GM23338 (cell line): ENCODE measurements at regions not wholly inside any gene's neighbourhood (a gene's known extent, or its start where the extent isn't known, plus 50 kb on each side); places are given as distances from the start of the nearest gene placed in this dataset.

ENCODE experiments used
- ATAC-seq: fragments of 200-7000 bp; cut with Tn5 transposase; 3 replicates; pipeline ENCODE4 v1.9.1; 2020
- DNase-seq: peaks from one replicate; pipeline ENCODE4 v3.0.0-alpha.2; 2015; ENCODE audit warnings: low spot score
- H2AFZ ChIP-seq: fragments of 200-600 bp; sonication (generic); 2 replicates; pipeline ENCODE4 v1.8.0; 2016; ENCODE audit warnings: antibody characterized with exemption, mild to moderate bottlenecking, moderate library complexity
- H3F3A ChIP-seq: fragments of 200-600 bp; sonication (generic); replicated peaks from 2 replicates; pipeline ENCODE4 v1.8.0; 2017; ENCODE audit warnings: antibody characterized with exemption, mixed run types, low read depth
- H3K27ac ChIP-seq: fragments of 200-600 bp; sonication (generic); 2 replicates; pipeline ENCODE4 v1.6.1; 2016; ENCODE audit warnings: low read depth
- H3K27me3 ChIP-seq: fragments of 200-600 bp; sonication (generic); 2 replicates; pipeline ENCODE4 v1.8.0; 2016; ENCODE audit warnings: mild to moderate bottlenecking, mixed run types, moderate library complexity; ENCODE audit not compliant: insufficient read depth
- H3K36me3 ChIP-seq: fragments of 200-600 bp; sonication (generic); 2 replicates; pipeline ENCODE4 v1.8.0; 2016; ENCODE audit warnings: mild to moderate bottlenecking; ENCODE audit not compliant: insufficient read depth
- H3K4me1 ChIP-seq: fragments of 200-600 bp; sonication (generic); 2 replicates; pipeline ENCODE4 v1.8.0; 2016; ENCODE audit warnings: mild to moderate bottlenecking, moderate library complexity; ENCODE audit not compliant: insufficient read depth
- H3K4me2 ChIP-seq: fragments of 200-600 bp; sonication (generic); 2 replicates; pipeline ENCODE4 v1.7.1; 2017; ENCODE audit warnings: mixed run types
- H3K4me3 ChIP-seq: fragments of 200-600 bp; sonication (generic); 2 replicates; pipeline ENCODE4 v1.6.1; 2016; ENCODE audit warnings: mixed run types
- H3K79me2 ChIP-seq: fragments of 200-600 bp; sonication (generic); replicated peaks from 2 replicates; pipeline ENCODE4 v1.8.0; 2017; ENCODE audit warnings: mild to moderate bottlenecking; ENCODE audit not compliant: insufficient read depth
- H3K9me2 ChIP-seq: fragments of 200-600 bp; sonication (generic); 2 replicates; pipeline ENCODE4 v1.8.0; 2017; ENCODE audit not compliant: insufficient read depth
- H4K20me1 ChIP-seq: fragments of 200-600 bp; sonication (generic); replicated peaks from 2 replicates; pipeline ENCODE4 v1.8.0; 2017; ENCODE audit warnings: mild to moderate bottlenecking; ENCODE audit not compliant: insufficient read depth
- H3K27ac Mint-ChIP-seq: 2 replicates; pipeline ENCODE4 v1.8.0; 2020; ENCODE audit warnings: inconsistent platforms, mild to moderate bottlenecking, moderate library complexity, mixed read lengths
- H3K27me3 Mint-ChIP-seq: 3 replicates; pipeline ENCODE4 v1.8.0; 2022; ENCODE audit warnings: low read depth, mild to moderate bottlenecking, moderate library complexity, mixed read lengths, inconsistent platforms; ENCODE audit not compliant: insufficient read depth, poor library complexity
- H3K36me3 Mint-ChIP-seq: 3 replicates; pipeline ENCODE4 v1.8.0; 2021; ENCODE audit warnings: low read depth, mild to moderate bottlenecking, inconsistent platforms, moderate library complexity, mixed read lengths
- H3K4me1 Mint-ChIP-seq: 3 replicates; pipeline ENCODE4 v1.8.0; 2020; ENCODE audit warnings: mild to moderate bottlenecking, inconsistent platforms, mixed read lengths
- H3K4me3 Mint-ChIP-seq: 3 replicates; pipeline ENCODE4 v1.8.0; 2021; ENCODE audit warnings: moderate library complexity, mild to moderate bottlenecking, inconsistent platforms, mixed read lengths
- H3K9me3 Mint-ChIP-seq: 3 replicates; pipeline ENCODE4 v1.8.0; 2020; ENCODE audit warnings: moderate library complexity, mild to moderate bottlenecking, inconsistent platforms, mixed read lengths
- CREB1 ChIP-seq: fragments of 250-450 bp; sonication (Bioruptor Pico); IDR thresholded peaks from 2 replicates; pipeline ENCODE4 v1.5.0; 2020; ENCODE audit warnings: low read depth, mild to moderate bottlenecking, moderate library complexity
- CTCF ChIP-seq, 2 experiments: fragments of 200-600 bp in 1 of 2; sonication (generic) in 1 of 2; conservative IDR thresholded peaks; 2 replicates each; pipeline versions ENCODE4 v1.5.1 to v1.6.1; 2016 to 2017; ENCODE audit warnings: antibody characterized with exemption in 2 of 2, low read depth in 2 of 2, mild to moderate bottlenecking in 2 of 2, moderate library complexity in 1 of 2
- ETS1 ChIP-seq: IDR thresholded peaks from 2 replicates; pipeline ENCODE4 v1.6.1; 2016; ENCODE audit warnings: antibody characterized with exemption
- EZH2 ChIP-seq: fragments of 200-600 bp; sonication (generic); IDR thresholded peaks from one replicate; pipeline ENCODE4 v1.8.0; 2017; ENCODE audit warnings: antibody characterized with exemption, mild to moderate bottlenecking, low read depth; ENCODE audit not compliant: unreplicated experiment
- JUNB ChIP-seq: IDR thresholded peaks from one replicate; pipeline ENCODE4 v1.6.1; 2016; ENCODE audit warnings: antibody characterized with exemption; ENCODE audit not compliant: unreplicated experiment
- POLR2AphosphoS5 ChIP-seq: IDR thresholded peaks from 2 replicates; pipeline ENCODE4 v1.6.1; 2016; ENCODE audit warnings: antibody characterized with exemption, low read depth
- REST ChIP-seq: IDR thresholded peaks from one replicate; pipeline ENCODE4 v1.6.1; 2018; ENCODE audit warnings: antibody characterized with exemption; ENCODE audit not compliant: unreplicated experiment
- ZNF114 ChIP-seq: fragments of 250-450 bp; sonication (Bioruptor Pico); IDR thresholded peaks from 2 replicates; pipeline ENCODE4 v1.5.0; 2020; ENCODE audit warnings: mild to moderate bottlenecking, moderate library complexity
- ZNF331 ChIP-seq: fragments of 250-450 bp; sonication (Bioruptor Pico); IDR thresholded peaks from 2 replicates; pipeline ENCODE4 v1.5.0; 2020; ENCODE audit warnings: low read depth, mild to moderate bottlenecking, moderate library complexity

- no peak for TF ChIP-seq JUNB
Measured at GRCh38 chr7:15011289-15011688, 108.7 kb upstream of the DGKB start (continued).

GRCh38 chr7:15007507-15007906 lies 105.0 kb upstream of the DGKB start:
- Histone ChIP-seq H2AFZ (no peak overlapping the region), H3K4me2 (no peak overlapping the region), H3F3A (no peaks in the 10 kb centered on the region), H3K4me3 (no peak overlapping the region), H3K27me3 (no peaks in the 10 kb centered on the region), H3K36me3 (no peaks in the 10 kb centered on the region), H3K4me1 (peaks cover 5% of the 10 kb centered on the region; the same call in 1 of the 2 replicates), H3K9me2 (0 out of 2 replicates have a peak, but pooled peaks cover 3% of the 10 kb centered on the region), H3K27ac (no peak overlapping the region), H3K79me2 (no peaks in the 10 kb centered on the region), H4K20me1 (no peaks in the 10 kb centered on the region)
- Mint-ChIP-seq H3K4me1 (peaks cover 12% of the 10 kb centered on the region), H3K36me3 (peaks cover 2% of the 10 kb centered on the region; the same call in 2 of the 3 replicates), H3K9me3 (no peaks in the 10 kb centered on the region), H3K27me3 (no peaks in the 10 kb centered on the region), H3K4me3 (no peak overlapping the region), H3K27ac (no peak overlapping the region)
- DNase-seq (peak; percentile 83), ATAC-seq (peak; percentile 95)
- peak; percentile 68 to 77 for TF ChIP-seq CTCF (conservative IDR thresholded peaks at IDR 0.05; ENCODE audit: low read depth in 2 of 2)
- no peak for TF ChIP-seq POLR2AphosphoS5

- no peaks in the 10 kb centered on the region for H4K20me1 ChIP-seq
- H2AFZ ChIP-seq, result no peak overlapping the region
- Mint-ChIP-seq H3K27me3 (no peaks in the 10 kb centered on the region), H3K4me3 (no peak overlapping the region), H3K27ac (no peak overlapping the region), H3K36me3 (no peaks in the 10 kb centered on the region), H3K4me1 (no peaks in the 10 kb centered on the region), H3K9me3 (no peaks in the 10 kb centered on the region)
- no peaks in the 10 kb centered on the region for H3F3A ChIP-seq
- H3K36me3 ChIP-seq, result no peaks in the 10 kb centered on the region
- DNase-seq (no peak), ATAC-seq (no peak)
- no peak overlapping the region for H3K4me3 ChIP-seq
- H3K79me2 ChIP-seq, result no peaks in the 10 kb centered on the region
- no peaks in the 10 kb centered on the region; the same call in 1 of the 2 replicates for H3K9me2 ChIP-seq
- no peak overlapping the region for H3K4me2 ChIP-seq
- no peak overlapping the region for H3K27ac ChIP-seq
- H3K4me1 ChIP-seq, result no peaks in the 10 kb centered on the region; the same call in 1 of the 2 replicates
- H3K27me3 ChIP-seq, result no peaks in the 10 kb centered on the region
- TF ChIP-seq REST (no peak), ZNF114 (no peak), ZNF331 (CRISPR knock-in tag) (no peak), CREB1 (no peak), EZH2 (no peak), JUNB (no peak), ETS1 (no peak)
Measured at GRCh38 chr7:15005672-15006071, 103.1 kb upstream of the DGKB start.
